GM04504 (cell line): ENCODE measurements at regions not wholly inside any gene's neighbourhood (a gene's known extent, or its start where the extent isn't known, plus 50 kb on each side); places are given as distances from the start of the nearest gene placed in this dataset.

Source experiments
- DNase-seq: peaks from one replicate; pipeline ENCODE4 v3.0.0-alpha.2; 2012; ENCODE audit warnings: low read depth

DNA sequence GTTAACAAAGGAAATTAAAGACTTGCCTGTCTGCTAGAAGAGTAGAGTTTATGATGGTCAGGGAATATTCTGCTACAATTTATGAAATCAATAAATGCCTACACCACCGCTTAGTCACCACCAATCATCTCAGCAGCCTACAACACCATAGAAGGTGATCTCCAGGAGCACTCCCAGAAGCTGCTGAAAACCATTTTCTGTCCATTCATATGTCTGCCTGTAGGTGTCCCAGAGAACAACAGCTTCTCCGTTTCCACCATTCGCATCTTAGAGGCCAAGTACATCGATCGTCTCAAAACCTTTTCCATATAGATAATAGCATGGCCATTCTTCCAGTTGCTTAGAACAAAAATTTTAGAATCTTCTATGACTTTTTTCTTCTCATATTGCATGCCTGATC lies 303.4 kb downstream of the KCNC2 start:
- DNase-seq = no peak

- no peak for DNase-seq
These were observed 298.8 kb downstream of the KCNC2 start for GRCh38 chr12:74910831-74911230.

- no peak for DNase-seq
These were observed 295.3 kb downstream of the KCNC2 start for GRCh38 chr12:74914378-74914777.

- DNase-seq = no peak
These were observed 293.9 kb downstream of the KCNC2 start for GRCh38 chr12:74915718-74916117.

- no peak for DNase-seq
These were observed 291.9 kb downstream of the KCNC2 start for GRCh38 chr12:74917743-74918142.

GRCh38 chr12:74918291-74918690 lies 291.3 kb downstream of the KCNC2 start:
- DNase-seq = no peak

GRCh38 chr12:74922117-74922516 lies 287.5 kb downstream of the KCNC2 start:
- DNase-seq = no peak

DNA sequence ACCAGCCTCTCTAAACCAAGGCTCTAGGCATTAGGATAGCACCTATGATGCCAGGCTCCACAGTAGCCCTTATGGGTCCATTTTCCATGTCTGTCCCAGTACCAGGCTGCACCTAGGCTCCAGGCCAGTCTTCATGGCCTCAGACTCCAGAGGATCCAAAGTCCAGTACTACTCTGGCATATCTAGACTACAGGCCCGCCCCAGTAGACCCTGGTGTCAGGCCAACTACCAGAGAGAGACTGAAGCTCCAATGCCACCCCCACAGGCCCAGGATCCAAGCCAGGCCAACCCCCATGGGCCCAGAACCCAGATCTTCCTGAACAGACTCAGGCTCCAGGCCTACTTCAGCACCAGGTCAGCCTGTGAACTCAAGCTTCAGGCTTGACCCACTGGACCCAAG lies 287.0 kb downstream of the KCNC2 start:
- DNase-seq = no peak

DNA sequence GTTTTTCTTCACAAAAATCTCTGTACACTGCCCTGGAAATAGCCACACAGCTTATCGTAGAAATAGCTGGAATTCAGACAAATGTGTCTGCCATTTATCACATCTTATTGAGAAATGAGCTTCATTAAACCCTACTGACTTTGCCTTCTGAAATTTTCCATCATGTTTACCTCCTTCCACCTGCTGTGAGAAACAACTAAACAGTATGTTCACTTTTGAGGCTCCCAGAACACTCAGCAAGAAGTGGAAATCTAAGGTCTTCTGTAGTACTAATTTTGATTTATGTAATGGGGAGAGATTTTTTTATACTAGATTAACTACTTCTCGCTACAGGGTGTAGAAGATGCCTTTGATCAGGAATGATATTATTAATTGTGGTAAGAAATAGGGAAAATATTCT lies 268.0 kb downstream of the KCNC2 start:
- DNase-seq = no peak

DNA sequence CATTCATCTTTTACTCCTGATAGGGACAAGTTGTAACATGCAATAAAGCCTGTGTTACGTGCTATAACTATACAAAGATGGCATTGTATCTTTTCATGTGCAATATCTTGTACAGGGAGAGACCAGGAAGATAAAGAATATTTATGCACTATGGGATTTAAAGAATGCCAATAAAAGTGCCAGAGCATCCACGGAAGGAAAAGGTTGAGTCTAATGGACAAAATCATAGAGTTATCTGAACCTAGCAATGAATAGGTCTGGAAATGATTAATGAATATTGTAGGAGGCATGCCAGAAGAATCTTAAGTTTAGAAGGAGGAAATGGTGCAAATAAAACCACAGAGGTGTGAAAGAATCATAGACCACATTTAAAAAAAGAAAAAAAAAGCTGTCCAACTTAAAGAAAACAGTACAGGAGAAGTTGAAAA lies 263.9 kb downstream of the KCNC2 start:
- DNase-seq = no peak

GRCh38 chr12:74953697-74954096 lies 255.9 kb downstream of the KCNC2 start:
- no peak for DNase-seq

GRCh38 chr12:74957231-74957630 lies 252.4 kb downstream of the KCNC2 start:
- no peak for DNase-seq

DNA sequence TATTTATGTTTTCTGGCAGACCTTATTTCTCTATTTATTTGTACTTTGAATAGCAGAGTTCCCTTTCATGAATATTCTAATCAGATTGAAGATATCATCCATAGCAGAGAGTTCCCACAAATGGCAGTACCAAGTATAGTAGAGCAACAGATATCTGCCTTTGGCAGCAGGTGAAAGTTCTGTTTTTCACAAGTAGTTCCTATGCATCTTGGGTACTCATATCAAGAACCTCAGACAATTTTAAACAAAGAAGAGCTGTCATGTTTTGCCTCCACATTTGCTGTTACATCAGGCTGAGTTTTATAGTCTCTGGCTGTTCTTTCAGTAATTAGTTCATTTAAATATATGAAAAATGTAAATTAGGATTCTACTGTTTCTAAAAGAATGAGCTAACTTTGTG lies 252.0 kb downstream of the KCNC2 start:
- DNase-seq = no peak

DNA sequence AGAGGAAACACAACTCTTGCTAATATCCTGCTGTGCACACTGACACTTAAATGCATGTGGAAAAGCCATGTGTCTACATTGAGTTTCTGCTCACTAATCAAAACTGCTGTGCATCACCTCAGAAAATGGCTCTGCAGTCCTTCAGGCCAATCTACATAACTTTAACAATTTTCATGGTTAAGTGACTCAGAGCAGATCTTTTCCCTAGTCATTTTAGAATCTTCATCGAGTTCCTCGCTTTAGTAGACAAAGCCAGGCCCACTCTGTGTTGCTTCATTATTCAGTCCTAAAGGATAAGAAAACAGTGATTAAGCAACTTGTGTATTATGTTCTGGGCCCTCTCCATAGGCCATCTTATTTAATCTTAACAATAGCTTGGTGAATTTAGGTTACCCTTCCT lies 250.0 kb downstream of the KCNC2 start:
- no peak for DNase-seq

DNA sequence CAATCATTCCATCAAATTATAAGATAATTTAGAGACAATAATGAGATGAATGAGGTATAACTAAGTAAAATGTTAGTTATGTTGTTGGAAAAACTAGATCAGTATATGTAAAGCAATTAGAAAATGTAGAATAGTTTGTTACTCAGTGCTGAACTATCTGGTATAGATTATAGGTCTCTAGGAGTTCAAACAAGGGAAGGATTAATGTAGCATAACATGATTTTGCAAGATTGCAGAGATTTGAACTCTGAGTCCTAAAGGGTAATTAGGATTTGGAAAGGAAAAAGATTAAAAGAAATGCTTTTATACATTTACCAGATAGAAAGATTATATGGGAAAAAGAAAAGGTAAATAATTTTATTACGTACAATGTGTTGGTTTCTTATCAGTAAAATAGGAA lies 246.3 kb downstream of the KCNC2 start:
- no peak for DNase-seq

- DNase-seq = no peak
These were observed 245.7 kb downstream of the KCNC2 start for GRCh38 chr12:74963867-74964331.

DNA sequence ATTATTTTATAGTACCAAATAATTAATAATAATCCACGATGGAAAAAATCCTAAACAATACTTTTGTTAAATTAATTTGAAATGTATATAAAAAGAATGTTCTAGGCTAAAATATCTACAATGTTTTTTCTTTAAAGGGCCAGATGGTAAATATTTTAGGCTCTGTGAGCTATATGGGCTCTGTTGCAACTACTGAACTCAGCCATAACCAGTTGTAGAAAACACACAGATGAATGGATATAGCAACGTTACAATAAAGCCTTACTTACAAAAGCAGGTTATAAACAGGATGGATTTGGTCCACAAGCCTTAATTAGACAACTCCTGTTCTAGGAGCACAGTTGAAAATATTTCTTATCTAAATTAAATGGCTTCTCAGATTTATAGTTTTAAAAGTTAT lies 245.2 kb downstream of the KCNC2 start:
- no peak for DNase-seq

DNA sequence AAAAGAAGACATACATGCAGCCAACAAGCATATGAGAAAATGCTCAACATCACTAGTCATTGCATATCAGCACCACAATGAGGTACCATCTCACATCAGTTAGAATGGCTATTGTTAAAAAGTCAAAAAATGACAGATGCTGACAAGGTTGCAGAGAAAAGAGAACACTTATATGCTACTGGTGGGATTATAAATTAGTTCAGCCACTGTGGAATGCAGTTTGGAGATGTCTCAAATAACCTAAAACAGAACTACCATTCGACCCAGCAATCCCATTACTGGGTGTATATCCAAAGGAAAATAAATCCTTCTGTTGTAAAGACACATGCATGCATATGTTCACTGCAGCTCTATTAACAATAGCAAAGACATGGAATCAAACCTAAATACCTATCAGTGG lies 238.4 kb downstream of the KCNC2 start:
- no peak for DNase-seq

DNA sequence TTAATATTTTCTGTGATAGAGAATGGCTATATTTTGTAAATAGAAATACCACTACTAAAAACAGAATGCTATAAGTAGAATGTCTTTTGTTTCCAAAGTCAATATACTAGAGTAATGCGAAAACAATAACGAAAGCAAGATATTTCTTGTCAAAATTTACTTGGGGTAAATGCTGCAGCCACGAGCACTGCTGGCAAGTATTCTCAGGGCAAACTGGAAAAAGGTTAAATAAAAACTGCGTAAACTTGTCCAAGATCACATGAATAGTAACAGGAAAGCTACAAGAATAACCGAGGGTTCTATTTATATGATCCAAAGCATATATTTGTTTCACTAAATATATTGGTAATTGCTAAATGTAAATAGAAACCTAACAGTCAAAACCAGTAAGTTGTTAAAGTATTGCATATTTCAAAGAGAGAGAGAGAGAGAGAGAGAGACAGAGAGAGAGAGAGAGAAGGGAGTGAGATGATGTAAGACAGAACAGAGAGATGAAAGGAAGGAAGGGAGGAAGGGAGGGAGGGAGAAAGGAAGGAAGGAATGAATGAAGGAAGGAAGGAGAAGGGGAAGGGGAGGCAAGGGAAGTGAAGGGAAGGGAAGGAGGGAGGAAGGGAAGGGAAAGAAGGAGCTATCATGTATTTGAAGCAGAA lies 231.7 kb downstream of the KCNC2 start:
- DNase-seq = no peak

DNA sequence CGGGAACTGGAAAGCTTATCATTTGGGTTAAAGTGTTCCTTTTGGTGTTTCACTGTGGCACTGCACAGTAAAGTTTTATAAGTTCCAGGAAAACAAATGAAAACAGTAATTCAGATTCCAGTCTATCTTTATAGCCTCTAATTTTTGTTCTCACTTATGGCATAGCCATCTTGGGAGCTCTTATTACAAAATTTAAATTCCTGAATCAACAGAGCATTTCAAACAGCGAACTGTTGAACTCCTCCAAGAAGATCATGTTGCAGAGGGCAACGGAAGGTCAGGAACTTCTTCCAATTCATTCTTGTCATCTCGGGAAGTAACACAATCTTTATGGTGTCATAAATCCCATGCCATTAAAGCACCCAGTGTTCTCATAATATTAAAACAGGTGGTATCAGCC lies 229.1 kb downstream of the KCNC2 start:
- no peak for DNase-seq

DNA sequence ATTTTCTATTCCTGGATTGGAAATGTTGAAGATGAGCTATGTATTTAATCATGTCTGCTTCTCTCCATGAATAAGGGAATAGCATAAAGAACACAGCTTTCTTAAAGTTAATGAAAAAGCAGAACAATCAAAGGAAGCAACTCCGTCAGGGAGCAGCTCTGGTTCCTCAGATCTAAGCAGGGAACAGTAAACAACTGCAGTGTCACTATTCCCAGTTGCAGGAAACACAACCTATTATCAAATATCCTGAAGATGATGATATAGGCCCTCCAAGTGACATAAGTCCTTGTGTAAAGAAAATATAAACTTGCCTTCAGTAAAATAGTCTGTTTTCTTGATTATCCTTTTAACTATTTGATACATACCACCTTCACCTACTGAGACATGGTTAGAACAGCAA lies 228.1 kb downstream of the KCNC2 start:
- DNase-seq = no peak

- DNase-seq = no peak
These were observed 225.7 kb downstream of the KCNC2 start for GRCh38 chr12:74983917-74984316.

DNA sequence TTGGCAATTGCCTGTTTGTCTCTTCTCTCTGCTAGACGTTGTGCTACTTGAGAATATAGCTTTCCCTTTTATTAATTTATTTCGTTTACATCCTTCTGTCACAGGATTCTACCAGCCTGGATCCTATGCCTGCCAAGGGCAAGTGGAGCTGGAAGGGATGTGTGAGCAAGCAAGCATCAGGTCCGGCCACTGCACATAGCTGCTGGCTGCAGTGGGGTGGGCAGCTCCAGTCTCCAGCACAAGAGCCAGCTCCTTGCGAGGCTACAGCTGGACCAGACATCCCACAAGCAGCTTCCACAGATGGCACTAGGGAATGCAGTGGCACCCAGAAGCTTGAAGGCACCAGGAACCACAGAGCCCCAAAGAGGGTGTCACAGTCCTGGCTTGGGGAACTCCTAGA lies 225.0 kb downstream of the KCNC2 start:
- no peak for DNase-seq

GRCh38 chr12:74985293-74985985 lies 224.2 kb downstream of the KCNC2 start:
- DNase-seq = no peak
